Fibroblast of lung (primary cell): ENCODE measurements at regions not wholly inside any gene's neighbourhood (a gene's known extent, or its start where the extent isn't known, plus 50 kb on each side); places are given as distances from the start of the nearest gene placed in this dataset.

Source experiments
- DNase-seq, 2 donors: peaks; one replicate each; pipeline versions ENCODE4 v3.0.0 to v3.0.0-alpha.2; 2010; ENCODE audit warnings: low read depth in 2 of 2
- H2AFZ ChIP-seq: 2 replicates; pipeline ENCODE4 v1.5.1; 2012; ENCODE audit warnings: low read length, control low read depth, inconsistent platforms
- H3K27ac ChIP-seq: 2 replicates; pipeline ENCODE4 v1.5.1; 2011; ENCODE audit warnings: low read length, control low read depth; ENCODE audit not compliant: insufficient read depth
- H3K27me3 ChIP-seq: 2 replicates; pipeline ENCODE4 v1.5.1; 2011; ENCODE audit warnings: mild to moderate bottlenecking, low read length; ENCODE audit not compliant: control insufficient read depth, insufficient read depth
- H3K36me3 ChIP-seq: 2 replicates; pipeline ENCODE4 v1.5.1; 2011; ENCODE audit warnings: low read length; ENCODE audit not compliant: control insufficient read depth, insufficient read depth
- H3K4me1 ChIP-seq: 2 replicates; pipeline ENCODE4 v1.5.1; 2011; ENCODE audit warnings: low read length; ENCODE audit not compliant: control insufficient read depth, insufficient read depth; ENCODE audit errors: extremely low read depth
- H3K4me2 ChIP-seq: 2 replicates; pipeline ENCODE4 v1.5.1; 2011; ENCODE audit warnings: low read length, control low read depth; ENCODE audit not compliant: insufficient read depth; ENCODE audit errors: extremely low read depth
- H3K4me3 ChIP-seq, 4 experiments: fragments of 200-600 bp in 1 of 4; sonication (generic) in 1 of 4; replicated peaks in 1 of 4; 2 replicates each; pipeline ENCODE4 v1.5.1; 2011 to 2016; ENCODE audit warnings: low read length in 4 of 4, low read depth in 3 of 4, mild to moderate bottlenecking in 3 of 4, control low read depth in 2 of 4, inconsistent platforms in 1 of 4, mixed read lengths in 1 of 4; ENCODE audit not compliant: insufficient read depth in 1 of 4; ENCODE audit errors: control extremely low read depth in 1 of 4
- H3K79me2 ChIP-seq: 2 replicates; pipeline ENCODE4 v1.5.1; 2012; ENCODE audit warnings: mild to moderate bottlenecking, low read length, inconsistent platforms; ENCODE audit not compliant: control insufficient read depth, insufficient read depth
- H3K9ac ChIP-seq: 2 replicates; pipeline ENCODE4 v1.5.1; 2011; ENCODE audit warnings: mild to moderate bottlenecking, low read length, control low read depth; ENCODE audit not compliant: insufficient read depth
- H3K9me3 ChIP-seq: 2 replicates; pipeline ENCODE4 v1.5.1; 2012; ENCODE audit warnings: low read depth, low read length; ENCODE audit not compliant: control insufficient read depth, insufficient read depth
- H4K20me1 ChIP-seq: 2 replicates; pipeline ENCODE4 v1.5.1; 2011; ENCODE audit warnings: low read length; ENCODE audit not compliant: control insufficient read depth, insufficient read depth; ENCODE audit errors: extremely low read depth
- CTCF ChIP-seq, 2 donors: IDR thresholded peaks in 1 of 2; conservative IDR thresholded peaks in 1 of 2; 1 replicate in 1 of 2; 2 replicates in 1 of 2; pipeline ENCODE4 v1.5.1; 2011 to 2012; ENCODE audit warnings: low read length in 2 of 2, control low read depth in 1 of 2, inconsistent platforms in 1 of 2, low read depth in 1 of 2, mild to moderate bottlenecking in 1 of 2
- EZH2 ChIP-seq: IDR thresholded peaks from 2 replicates; pipeline ENCODE4 v1.5.1; 2012; ENCODE audit warnings: low read length, control low read depth, mild to moderate bottlenecking; ENCODE audit errors: missing control alignments

GRCh38 chr5:57695179-57695578 is 212.6 kb upstream of the ACTBL2 start:
- Histone ChIP-seq H4K20me1 (no peaks in the 10 kb centered on the region), H3K4me1 (peaks cover 6% of the 10 kb centered on the region), H3K27ac (no peak overlapping the region), H3K36me3 (no peaks in the 10 kb centered on the region), H2AFZ (no peak overlapping the region), H3K9ac (no peak overlapping the region), H3K9me3 (no peaks in the 10 kb centered on the region), H3K4me2 (no peak overlapping the region), H3K4me3 (no peak overlapping the region), H3K27me3 (no peaks in the 10 kb centered on the region), H3K79me2 (no peaks in the 10 kb centered on the region)
- TF ChIP-seq CTCF (conservative IDR thresholded peaks at IDR 0.05 in 1 of 2, IDR thresholded peaks at IDR 0.05 in 1 of 2; ENCODE audit: low read depth in 1 of 2, low read length in 2 of 2) (no peak), EZH2 (no peak)
- no peak for DNase-seq

- no peaks in the 10 kb centered on the region for H3K36me3 ChIP-seq
- no peaks in the 10 kb centered on the region for H3K27me3 ChIP-seq
- no peaks in the 10 kb centered on the region for H3K9me3 ChIP-seq
- H3K4me2 ChIP-seq, result no peak overlapping the region
- H4K20me1 ChIP-seq, result no peaks in the 10 kb centered on the region
- no peak overlapping the region for H2AFZ ChIP-seq
- peaks cover 6% of the 10 kb centered on the region for H3K4me1 ChIP-seq
- no peak overlapping the region for H3K4me3 ChIP-seq
- H3K27ac ChIP-seq, result no peak overlapping the region
- no peaks in the 10 kb centered on the region for H3K79me2 ChIP-seq
- DNase-seq, result peak in 1 of 2 donors; percentile 60
- no peak overlapping the region for H3K9ac ChIP-seq
- no peak for TF ChIP-seq EZH2
- TF ChIP-seq CTCF (conservative IDR thresholded peaks at IDR 0.05 in 1 of 2, IDR thresholded peaks at IDR 0.05 in 1 of 2; ENCODE audit: low read depth in 1 of 2, low read length in 2 of 2), result no peak
These were observed 211.1 kb upstream of the ACTBL2 start for GRCh38 chr5:57693488-57694305.

DNA sequence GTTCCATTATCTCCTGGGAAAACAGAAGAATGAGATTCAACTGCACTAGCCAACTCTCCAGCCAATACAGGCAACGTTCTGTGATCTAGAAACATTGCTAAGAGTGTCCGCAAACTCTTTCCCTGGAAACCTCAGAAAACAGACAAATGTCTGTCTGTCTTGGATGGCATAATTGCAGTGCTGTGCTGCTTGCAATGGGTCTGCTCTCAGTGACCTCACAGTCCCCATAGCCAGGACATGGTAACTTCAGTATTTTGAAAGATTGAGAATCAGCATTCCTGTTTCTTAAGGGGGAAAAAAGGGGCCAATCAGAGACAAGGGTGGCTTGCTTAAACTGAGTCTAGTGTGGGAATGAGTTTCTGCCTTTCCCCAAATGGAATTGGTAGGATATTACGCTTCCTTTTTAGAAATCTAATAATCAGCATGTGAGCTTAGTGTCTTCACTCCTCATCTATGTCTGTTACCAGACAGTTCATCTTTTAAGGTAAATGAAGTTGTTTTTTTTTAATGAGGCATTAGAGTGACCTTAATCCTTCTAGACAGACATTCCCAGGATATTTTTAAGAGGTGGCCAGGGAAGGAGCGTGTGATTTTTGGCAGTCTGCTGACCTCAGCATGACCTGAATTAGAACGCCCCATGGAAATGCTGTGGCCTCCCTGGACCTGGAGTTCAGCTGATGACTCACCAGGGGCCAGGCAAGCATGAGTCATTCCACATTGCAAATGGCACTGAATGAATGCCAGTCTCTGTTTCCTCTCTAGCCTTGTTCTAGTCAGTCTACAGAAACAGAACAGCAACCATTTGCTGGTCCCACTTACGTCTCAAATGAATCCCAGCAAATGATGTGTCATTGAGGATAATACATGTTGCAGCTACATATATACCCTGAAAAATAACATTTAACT is 210.2 kb upstream of the ACTBL2 start:
- peaks cover 6% of the 10 kb centered on the region for H3K4me1 ChIP-seq
- peak; percentile 95 to 96 for DNase-seq
- H3K79me2 ChIP-seq, result no peaks in the 10 kb centered on the region
- no peaks in the 10 kb centered on the region for H3K27me3 ChIP-seq
- no peaks in the 10 kb centered on the region for H4K20me1 ChIP-seq
- no peak overlapping the region for H3K4me2 ChIP-seq
- no peaks in the 10 kb centered on the region for H3K9me3 ChIP-seq
- H3K36me3 ChIP-seq, result no peaks in the 10 kb centered on the region
- H3K4me3 ChIP-seq, result no peak overlapping the region
- H3K9ac ChIP-seq, result no peak overlapping the region
- H3K27ac ChIP-seq, result no peak overlapping the region
- no peak overlapping the region for H2AFZ ChIP-seq
- no peak for TF ChIP-seq CTCF (conservative IDR thresholded peaks at IDR 0.05 in 1 of 2, IDR thresholded peaks at IDR 0.05 in 1 of 2; ENCODE audit: low read depth in 1 of 2, low read length in 2 of 2)
